Fibroblast of lung (primary cell): ENCODE measurements at regions not wholly inside any gene's neighbourhood (a gene's known extent, or its start where the extent isn't known, plus 50 kb on each side); places are given as distances from the start of the nearest gene placed in this dataset.

ENCODE experiments used
- DNase-seq, 2 donors: peaks; one replicate each; pipeline versions ENCODE4 v3.0.0 to v3.0.0-alpha.2; 2010; ENCODE audit warnings: low read depth in 2 of 2
- H2AFZ ChIP-seq: 2 replicates; pipeline ENCODE4 v1.5.1; 2012; ENCODE audit warnings: low read length, control low read depth, inconsistent platforms
- H3K27ac ChIP-seq: 2 replicates; pipeline ENCODE4 v1.5.1; 2011; ENCODE audit warnings: low read length, control low read depth; ENCODE audit not compliant: insufficient read depth
- H3K27me3 ChIP-seq: 2 replicates; pipeline ENCODE4 v1.5.1; 2011; ENCODE audit warnings: mild to moderate bottlenecking, low read length; ENCODE audit not compliant: control insufficient read depth, insufficient read depth
- H3K36me3 ChIP-seq: 2 replicates; pipeline ENCODE4 v1.5.1; 2011; ENCODE audit warnings: low read length; ENCODE audit not compliant: control insufficient read depth, insufficient read depth
- H3K4me1 ChIP-seq: 2 replicates; pipeline ENCODE4 v1.5.1; 2011; ENCODE audit warnings: low read length; ENCODE audit not compliant: control insufficient read depth, insufficient read depth; ENCODE audit errors: extremely low read depth
- H3K4me2 ChIP-seq: 2 replicates; pipeline ENCODE4 v1.5.1; 2011; ENCODE audit warnings: low read length, control low read depth; ENCODE audit not compliant: insufficient read depth; ENCODE audit errors: extremely low read depth
- H3K4me3 ChIP-seq, 4 experiments: fragments of 200-600 bp in 1 of 4; sonication (generic) in 1 of 4; replicated peaks in 1 of 4; 2 replicates each; pipeline ENCODE4 v1.5.1; 2011 to 2016; ENCODE audit warnings: low read length in 4 of 4, low read depth in 3 of 4, mild to moderate bottlenecking in 3 of 4, control low read depth in 2 of 4, inconsistent platforms in 1 of 4, mixed read lengths in 1 of 4; ENCODE audit not compliant: insufficient read depth in 1 of 4; ENCODE audit errors: control extremely low read depth in 1 of 4
- H3K79me2 ChIP-seq: 2 replicates; pipeline ENCODE4 v1.5.1; 2012; ENCODE audit warnings: mild to moderate bottlenecking, low read length, inconsistent platforms; ENCODE audit not compliant: control insufficient read depth, insufficient read depth
- H3K9ac ChIP-seq: 2 replicates; pipeline ENCODE4 v1.5.1; 2011; ENCODE audit warnings: mild to moderate bottlenecking, low read length, control low read depth; ENCODE audit not compliant: insufficient read depth
- H3K9me3 ChIP-seq: 2 replicates; pipeline ENCODE4 v1.5.1; 2012; ENCODE audit warnings: low read depth, low read length; ENCODE audit not compliant: control insufficient read depth, insufficient read depth
- H4K20me1 ChIP-seq: 2 replicates; pipeline ENCODE4 v1.5.1; 2011; ENCODE audit warnings: low read length; ENCODE audit not compliant: control insufficient read depth, insufficient read depth; ENCODE audit errors: extremely low read depth
- EZH2 ChIP-seq: IDR thresholded peaks from 2 replicates; pipeline ENCODE4 v1.5.1; 2012; ENCODE audit warnings: low read length, control low read depth, mild to moderate bottlenecking; ENCODE audit errors: missing control alignments
- TF ChIP-seq, protein P1 (sequence below), 2 donors: IDR thresholded peaks in 1 of 2; conservative IDR thresholded peaks in 1 of 2; 1 replicate in 1 of 2; 2 replicates in 1 of 2; pipeline ENCODE4 v1.5.1; 2011 to 2012; ENCODE audit warnings: low read length in 2 of 2, control low read depth in 1 of 2, inconsistent platforms in 1 of 2, low read depth in 1 of 2, mild to moderate bottlenecking in 1 of 2

DNA sequence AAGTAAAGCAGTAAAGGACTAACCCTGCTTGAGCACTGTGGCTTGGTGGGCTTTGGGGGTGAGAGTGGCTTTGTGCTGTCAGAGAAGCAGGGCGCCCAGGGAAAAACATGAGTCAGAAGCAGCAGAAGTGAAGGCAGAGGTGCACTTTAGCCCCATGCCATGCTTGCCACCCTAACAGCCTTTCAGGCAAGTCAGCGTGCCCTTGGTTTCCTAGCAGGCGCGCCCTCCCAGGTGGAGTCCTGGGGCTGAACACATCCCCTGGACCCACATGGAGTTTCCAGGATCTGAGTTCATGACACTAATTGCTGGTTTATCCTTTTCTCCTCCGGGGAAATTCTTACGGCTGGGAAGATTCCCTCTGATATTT is 106.6 kb downstream of the TLR5 start:
- TF ChIP-seq, protein P1, sequence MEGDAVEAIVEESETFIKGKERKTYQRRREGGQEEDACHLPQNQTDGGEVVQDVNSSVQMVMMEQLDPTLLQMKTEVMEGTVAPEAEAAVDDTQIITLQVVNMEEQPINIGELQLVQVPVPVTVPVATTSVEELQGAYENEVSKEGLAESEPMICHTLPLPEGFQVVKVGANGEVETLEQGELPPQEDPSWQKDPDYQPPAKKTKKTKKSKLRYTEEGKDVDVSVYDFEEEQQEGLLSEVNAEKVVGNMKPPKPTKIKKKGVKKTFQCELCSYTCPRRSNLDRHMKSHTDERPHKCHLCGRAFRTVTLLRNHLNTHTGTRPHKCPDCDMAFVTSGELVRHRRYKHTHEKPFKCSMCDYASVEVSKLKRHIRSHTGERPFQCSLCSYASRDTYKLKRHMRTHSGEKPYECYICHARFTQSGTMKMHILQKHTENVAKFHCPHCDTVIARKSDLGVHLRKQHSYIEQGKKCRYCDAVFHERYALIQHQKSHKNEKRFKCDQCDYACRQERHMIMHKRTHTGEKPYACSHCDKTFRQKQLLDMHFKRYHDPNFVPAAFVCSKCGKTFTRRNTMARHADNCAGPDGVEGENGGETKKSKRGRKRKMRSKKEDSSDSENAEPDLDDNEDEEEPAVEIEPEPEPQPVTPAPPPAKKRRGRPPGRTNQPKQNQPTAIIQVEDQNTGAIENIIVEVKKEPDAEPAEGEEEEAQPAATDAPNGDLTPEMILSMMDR (conservative IDR thresholded peaks at IDR 0.05 in 1 of 2, IDR thresholded peaks at IDR 0.05 in 1 of 2; ENCODE audit: low read depth in 1 of 2, low read length in 2 of 2): no peak
- no peak for TF ChIP-seq EZH2
- Histone ChIP-seq H3K4me2 (no peak overlapping the region), H3K27me3 (peaks cover 4% of the 10 kb centered on the region), H4K20me1 (no peaks in the 10 kb centered on the region), H3K36me3 (no peaks in the 10 kb centered on the region), H3K9ac (no peak overlapping the region), H3K27ac (no peak overlapping the region), H2AFZ (no peak overlapping the region), H3K4me3 (no peak overlapping the region), H3K9me3 (no peaks in the 10 kb centered on the region), H3K4me1 (no peaks in the 10 kb centered on the region), H3K79me2 (no peaks in the 10 kb centered on the region)
- no peak for DNase-seq

DNA sequence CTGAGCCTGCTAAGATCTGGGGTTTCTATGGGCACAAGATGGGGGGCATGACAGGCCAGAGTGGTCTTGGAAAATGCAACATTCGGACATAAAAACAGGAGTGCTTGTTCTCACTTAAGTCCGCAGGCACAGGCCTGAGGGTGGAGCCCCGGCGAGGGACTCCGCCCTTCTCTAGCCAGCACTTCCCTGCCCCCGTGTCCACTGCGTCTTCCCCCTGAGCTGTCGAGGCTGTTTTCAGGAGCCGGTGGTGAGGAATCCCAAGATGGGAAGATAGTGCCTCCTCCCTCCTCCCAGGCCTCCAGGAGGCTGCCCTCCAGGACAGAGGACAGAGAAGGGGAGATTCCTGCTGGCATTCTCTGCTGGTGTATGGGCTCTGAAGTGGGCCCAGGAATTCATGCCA is 105.2 kb downstream of the TLR5 start:
- H3K36me3 ChIP-seq: no peaks in the 10 kb centered on the region
- no peak for DNase-seq
- H3K79me2 ChIP-seq: no peaks in the 10 kb centered on the region
- H2AFZ ChIP-seq: no peak overlapping the region
- no peak overlapping the region for H3K4me3 ChIP-seq
- no peaks in the 10 kb centered on the region for H3K4me1 ChIP-seq
- H3K27me3 ChIP-seq: peaks cover 4% of the 10 kb centered on the region
- H3K9me3 ChIP-seq: no peaks in the 10 kb centered on the region
- H3K27ac ChIP-seq: no peak overlapping the region
- H3K9ac ChIP-seq: no peak overlapping the region
- H4K20me1 ChIP-seq: no peaks in the 10 kb centered on the region
- TF ChIP-seq, protein P1 (conservative IDR thresholded peaks at IDR 0.05 in 1 of 2, IDR thresholded peaks at IDR 0.05 in 1 of 2; ENCODE audit: low read depth in 1 of 2, low read length in 2 of 2): no peak
- no peak for TF ChIP-seq EZH2
- H3K4me2 ChIP-seq: no peak overlapping the region

DNA sequence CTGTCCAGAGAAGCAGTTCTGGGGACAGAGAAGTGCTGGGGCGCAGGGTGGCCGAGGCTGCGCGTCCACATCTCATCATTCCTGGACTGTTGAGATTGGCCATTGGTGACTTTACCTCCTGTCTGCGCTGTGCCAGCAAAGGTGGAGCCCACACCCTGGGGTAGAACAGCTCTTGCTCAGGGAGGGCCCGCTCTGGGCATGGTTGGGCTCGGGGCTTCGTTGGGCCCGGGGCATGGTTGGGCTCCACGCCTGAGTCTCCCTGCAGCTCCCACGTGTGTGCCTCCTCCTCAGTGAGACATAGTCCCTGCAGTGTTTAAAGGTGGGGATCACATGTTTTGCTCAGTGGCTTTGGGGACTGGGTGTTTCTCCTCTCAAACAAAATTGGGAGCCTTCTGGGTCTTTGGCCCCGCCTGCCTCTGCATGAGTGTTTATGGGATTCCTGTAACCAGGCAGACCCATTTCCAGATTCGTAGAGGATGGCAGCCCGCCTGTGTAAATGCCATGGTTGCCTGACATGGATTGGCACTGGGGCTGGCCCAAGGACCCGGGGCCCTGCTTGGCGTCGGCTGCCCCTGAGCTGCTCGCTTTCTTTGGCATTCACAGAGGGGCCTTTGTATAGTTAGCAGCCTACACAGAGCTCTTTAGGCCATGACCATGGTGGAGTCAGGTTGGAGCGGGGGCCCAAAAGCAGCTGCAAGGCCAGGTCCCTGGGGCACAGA is 104.6 kb downstream of the TLR5 start:
- H3K9me3 ChIP-seq: no peaks in the 10 kb centered on the region
- no peaks in the 10 kb centered on the region for H3K4me1 ChIP-seq
- no peak overlapping the region for H3K4me2 ChIP-seq

More for the DNA sequence above, 104.6 kb downstream of the TLR5 start:
- Histone ChIP-seq H3K79me2 (no peaks in the 10 kb centered on the region), H3K36me3 (no peaks in the 10 kb centered on the region), H3K27me3 (peaks cover 4% of the 10 kb centered on the region), H2AFZ (no peak overlapping the region), H4K20me1 (no peaks in the 10 kb centered on the region), H3K27ac (no peak overlapping the region), H3K9ac (no peak overlapping the region), H3K4me3 (no peak overlapping the region)
- no peak for DNase-seq
- TF ChIP-seq, protein P1 (conservative IDR thresholded peaks at IDR 0.05 in 1 of 2, IDR thresholded peaks at IDR 0.05 in 1 of 2; ENCODE audit: low read depth in 1 of 2, low read length in 2 of 2): no peak
